HG03460 (cell line): ENCODE measurements at regions not wholly inside any gene's neighbourhood (a gene's known extent, or its start where the extent isn't known, plus 50 kb on each side); places are given as distances from the start of the nearest gene placed in this dataset.

ENCODE experiments used
- ATAC-seq: cut with Tn5 transposase; IDR thresholded peaks from one replicate; pipeline ENCODE4 v1.9.1; 2021; ENCODE audit not compliant: unreplicated experiment

DNA sequence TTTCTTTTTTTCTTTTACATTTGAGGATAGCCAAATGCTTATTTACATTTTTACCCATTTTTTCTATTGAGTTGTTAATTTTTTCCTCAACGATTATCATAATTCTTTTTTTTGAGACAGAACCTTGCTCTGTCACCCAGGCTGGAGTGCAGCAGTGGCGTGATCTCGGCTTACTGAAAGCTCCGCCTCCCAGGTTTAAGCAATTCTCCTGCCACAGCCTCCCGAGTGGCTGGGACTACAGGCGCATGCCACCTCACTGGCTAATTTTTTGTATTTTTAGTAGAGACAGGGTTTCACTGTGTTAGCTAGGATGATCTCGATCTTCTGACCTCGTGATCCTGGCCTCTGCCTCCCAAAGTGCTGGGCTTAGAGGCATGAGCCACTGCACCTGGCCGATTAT, 208.7 kb downstream of the LIG4 start:
- no peak for ATAC-seq

DNA sequence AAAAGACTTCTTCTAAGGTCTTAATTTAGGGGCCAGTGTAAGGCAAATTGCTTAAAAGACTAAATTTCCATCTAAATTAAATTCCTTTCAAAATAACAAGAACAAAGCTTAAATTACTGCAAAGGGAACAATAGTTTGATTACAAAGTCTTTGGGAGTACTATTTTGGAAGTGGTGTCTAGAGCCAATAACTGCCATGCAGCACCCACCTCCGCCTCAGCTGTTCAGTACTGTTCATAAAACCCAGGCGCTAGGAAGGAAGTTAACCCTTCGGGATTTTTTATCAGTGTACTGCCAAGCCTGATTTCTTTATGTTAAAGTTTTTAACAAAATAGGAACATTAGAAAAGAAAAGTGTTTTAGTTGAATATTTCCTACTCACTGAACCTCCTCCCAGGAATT, 210.1 kb downstream of the LIG4 start:
- ATAC-seq = no peak

DNA sequence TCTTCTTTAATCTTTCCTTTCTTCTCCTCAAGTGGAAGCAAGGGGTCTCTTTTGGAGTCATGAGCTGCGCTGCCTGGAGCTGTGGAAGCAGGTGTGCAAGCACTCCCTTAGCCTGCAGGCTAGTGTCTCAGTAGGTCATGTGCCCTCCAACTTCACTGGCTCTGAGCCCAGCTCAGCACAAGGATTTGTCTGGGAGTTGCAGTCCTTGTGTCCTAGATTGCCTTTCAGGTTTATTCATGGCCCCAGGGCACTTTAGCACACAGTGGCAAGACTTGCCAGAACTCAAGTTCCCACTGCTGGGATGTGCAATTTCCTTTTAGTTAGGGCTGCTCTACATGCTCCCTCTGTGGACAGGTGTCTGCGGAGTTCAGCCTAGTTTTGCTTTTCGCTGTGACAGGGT, 211.7 kb downstream of the LIG4 start:
- ATAC-seq = no peak

DNA sequence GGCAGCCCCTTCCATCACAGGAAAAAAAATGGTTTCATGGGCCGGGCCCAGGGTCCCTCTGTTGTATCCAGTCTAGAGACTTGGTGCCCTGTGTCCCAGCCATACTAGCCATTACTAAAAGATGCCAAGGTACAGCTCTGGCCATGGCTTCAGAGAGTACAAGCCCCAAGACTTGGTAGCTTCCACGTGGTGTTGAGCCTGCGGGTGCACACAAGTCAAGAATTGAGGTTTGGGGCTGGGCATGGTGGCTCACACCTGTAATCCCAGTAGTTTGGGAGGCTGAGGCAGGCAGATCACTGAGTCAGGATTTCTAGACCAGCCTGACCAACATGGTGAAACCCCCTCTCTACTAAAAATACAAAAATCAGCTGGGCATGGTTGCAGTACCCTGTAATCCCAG, 214.3 kb downstream of the LIG4 start:
- no peak for ATAC-seq

DNA sequence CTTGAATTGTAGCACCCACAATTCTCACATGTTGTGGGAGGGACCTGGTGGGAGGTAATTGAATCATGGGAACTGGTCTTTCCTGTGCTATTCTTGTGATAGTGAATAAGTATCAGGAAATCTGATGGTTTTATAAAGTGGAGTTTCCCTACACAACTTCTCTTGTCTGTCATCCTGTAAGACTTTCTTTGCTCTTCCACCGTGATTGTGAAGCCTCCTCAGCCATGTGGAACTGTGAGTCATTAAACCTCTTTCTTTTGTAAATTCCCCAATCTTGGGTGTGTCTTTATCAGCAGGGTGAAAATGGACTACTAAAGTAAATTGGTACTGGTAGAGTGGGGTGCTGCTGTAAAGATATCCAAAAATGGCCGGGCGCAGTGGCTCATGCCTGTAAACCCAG, 215.6 kb downstream of the LIG4 start:
- no peak for ATAC-seq

DNA sequence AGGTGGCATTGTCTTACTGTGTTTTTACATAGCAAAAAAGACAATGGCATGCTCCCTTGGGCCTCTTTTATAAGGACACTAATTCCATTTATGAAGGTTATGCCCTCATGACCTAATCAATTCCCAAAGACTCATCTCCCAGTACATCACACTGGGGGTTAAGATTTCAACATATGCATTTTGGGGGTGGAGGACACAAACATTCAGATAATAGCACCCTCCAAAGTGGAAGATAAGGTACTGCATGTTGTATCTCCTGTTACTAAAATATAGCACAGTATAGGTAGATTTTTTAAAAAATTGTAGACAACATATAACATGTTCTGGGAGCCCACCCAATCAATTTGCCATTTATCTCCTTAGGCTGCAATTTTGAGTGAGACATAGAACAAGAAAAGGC, 221.2 kb downstream of the LIG4 start:
- no peak for ATAC-seq

DNA sequence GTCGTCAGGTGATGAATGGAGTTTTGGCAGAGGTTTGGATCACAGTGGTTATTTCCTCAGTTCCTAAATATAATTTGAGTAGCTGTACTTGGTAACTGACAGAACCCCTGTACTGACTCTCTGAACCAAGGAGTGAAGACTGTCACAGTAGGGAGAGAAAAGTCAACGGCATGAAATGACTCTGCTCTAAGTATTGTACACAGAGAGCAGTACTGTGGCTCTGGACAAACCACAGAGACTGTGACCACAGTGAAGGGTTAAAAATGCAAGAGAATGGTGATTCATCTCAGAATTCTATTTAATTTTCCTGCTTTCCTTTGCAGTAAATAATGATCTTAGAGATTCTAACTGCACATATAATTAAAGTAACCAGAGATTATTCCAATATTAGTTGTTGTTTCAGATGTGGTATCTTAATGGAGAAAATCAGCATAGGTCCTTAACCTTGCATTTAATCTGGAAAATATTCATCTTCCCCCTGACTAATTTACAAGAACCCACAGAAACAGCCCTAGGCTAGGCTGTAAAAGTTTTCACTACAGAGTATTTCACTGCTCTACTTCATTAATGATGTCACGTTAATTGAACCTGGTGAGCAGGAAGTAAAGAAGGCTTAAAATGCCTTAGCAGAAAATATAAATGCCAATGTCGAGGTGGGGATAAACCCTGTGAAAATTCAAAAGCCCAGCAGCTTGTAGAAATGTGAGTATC, 221.9 kb downstream of the LIG4 start:
- peak; percentile 71 for ATAC-seq

DNA sequence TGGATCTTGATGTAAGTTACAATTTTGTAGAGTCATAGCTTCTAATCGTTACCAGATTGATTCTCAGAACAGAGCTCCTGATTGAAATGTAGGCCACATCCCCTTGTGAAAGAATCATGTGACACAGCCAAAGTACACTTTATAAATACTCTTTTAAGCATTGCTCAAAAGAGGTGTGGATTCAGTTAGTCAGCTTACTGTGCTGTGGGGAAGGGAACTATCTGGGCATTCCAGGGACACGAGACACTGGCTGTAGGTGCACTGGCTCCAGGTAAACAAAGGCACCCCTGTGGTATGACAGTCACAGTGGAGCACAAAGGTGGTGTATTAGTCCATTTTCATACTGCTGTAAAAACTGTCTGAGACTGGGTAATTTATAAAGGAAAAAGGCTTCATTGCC, 222.8 kb downstream of the LIG4 start:
- no peak for ATAC-seq

DNA sequence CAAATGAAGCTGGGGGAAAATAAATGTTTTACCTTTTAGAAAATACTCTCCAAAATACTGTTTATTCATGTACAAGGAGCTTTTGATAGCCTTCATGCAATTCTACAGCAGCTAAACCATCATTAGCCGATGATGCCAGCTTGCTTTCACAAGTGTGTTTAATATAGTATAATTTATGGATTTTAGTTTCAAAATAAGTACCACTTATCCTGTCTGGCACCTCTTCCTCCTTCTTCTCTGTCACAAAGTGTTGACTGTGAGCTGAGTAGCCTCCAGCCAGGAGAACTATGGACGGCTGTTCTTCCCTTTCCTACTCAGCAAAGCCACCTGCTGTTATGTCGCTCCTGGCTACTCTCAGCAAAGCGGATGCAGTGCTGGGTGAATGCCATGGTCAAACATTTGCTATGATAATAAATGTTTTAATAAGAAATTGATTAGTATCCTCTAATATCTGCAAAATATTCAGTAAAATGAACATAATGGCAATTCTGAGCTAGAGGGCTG, 238.2 kb downstream of the LIG4 start:
- no peak for ATAC-seq

DNA sequence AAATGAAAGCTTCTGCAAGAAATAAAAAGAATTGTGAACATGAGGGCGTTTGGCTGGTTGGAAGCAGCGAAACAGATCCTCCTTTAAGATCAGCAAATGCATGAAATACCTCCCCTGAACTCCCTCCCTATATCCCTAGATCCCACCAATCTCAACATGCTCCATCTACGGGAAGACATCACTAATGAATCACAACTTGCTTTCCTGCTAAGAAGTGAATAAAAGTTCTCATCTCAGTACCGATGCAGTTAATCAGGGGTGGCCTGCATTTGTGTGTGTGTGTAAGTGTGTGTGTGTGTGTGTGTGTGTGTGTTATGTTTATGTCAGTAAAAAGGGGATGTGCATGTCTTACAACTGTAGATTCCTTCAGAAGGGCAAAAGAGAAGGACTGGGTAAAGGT, 238.7 kb downstream of the LIG4 start:
- ATAC-seq = no peak

DNA sequence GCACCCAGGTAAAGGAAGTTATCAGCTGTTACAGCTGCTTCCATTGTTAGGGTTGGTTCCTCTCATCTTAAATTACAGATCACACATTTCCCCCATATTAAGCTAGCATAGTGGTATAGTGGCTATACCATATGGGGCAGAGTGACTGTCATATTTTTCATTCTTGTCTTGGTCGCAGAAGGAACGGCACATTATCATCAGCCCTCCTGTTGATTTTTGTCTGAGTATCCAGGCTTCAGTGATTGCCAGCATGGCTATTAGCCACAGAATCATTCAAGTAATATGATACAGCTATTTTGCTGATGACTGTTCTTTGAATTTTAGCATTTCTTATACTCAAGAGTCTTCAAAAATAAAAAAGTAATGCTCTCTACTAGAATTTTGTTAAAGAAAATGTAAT, 240.9 kb downstream of the LIG4 start:
- ATAC-seq = no peak

DNA sequence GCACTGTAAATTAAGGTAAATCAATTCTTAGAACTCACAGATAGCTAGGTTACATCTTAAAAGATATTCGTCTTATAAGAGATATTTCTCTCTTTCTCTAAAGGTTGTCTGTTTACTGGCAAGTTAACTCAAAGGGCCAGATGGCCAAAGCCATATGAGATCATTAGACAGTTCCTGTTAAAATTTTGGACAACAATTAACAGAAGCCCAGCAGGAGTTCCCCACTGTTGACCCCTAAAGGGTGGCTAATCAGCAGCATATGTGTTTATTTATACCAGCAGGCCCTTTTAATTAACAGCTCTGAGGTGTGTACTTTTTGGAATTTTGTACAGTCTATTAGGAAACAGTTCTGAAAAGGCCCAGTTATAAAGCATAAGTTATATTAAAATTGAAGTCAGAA, 245.8 kb downstream of the LIG4 start:
- ATAC-seq = no peak

DNA sequence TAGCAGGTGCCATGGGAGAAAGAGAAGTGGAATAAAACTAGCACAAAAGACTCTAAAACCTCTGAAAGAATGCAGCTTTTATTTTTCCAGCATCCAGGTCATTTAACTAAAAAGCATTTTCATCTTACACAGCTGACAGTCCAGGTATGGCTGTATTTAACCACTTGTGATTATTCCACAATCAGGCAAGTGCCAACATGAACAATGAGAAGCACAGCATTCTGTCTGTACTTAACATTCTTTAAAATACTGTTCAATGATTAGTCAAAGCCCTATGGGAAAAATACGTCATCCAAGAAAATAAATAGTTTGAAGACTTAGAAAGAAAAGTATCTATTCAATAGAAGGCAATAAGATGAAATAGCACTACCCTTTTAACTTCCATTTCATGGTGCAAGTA, 246.9 kb downstream of the LIG4 start:
- ATAC-seq = no peak

DNA sequence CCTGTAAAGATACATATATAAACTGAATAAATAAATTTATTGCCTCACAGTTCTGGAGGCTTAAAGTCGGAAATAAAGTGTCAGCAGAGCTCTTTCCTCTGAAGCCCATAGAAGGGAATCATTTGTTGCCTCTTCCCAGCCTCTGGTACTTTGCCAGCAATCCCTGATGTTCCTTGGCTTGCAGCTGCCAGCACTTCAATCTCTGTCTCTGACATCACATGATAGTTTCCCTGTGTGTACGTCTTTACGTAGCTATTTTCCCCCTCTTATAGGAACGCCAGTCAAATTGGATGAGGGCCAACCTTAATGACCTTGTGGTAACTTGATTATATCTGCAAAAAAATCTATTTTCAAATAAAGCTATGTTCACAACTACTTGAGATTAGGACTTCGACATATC, 250.9 kb downstream of the LIG4 start:
- no peak for ATAC-seq

DNA sequence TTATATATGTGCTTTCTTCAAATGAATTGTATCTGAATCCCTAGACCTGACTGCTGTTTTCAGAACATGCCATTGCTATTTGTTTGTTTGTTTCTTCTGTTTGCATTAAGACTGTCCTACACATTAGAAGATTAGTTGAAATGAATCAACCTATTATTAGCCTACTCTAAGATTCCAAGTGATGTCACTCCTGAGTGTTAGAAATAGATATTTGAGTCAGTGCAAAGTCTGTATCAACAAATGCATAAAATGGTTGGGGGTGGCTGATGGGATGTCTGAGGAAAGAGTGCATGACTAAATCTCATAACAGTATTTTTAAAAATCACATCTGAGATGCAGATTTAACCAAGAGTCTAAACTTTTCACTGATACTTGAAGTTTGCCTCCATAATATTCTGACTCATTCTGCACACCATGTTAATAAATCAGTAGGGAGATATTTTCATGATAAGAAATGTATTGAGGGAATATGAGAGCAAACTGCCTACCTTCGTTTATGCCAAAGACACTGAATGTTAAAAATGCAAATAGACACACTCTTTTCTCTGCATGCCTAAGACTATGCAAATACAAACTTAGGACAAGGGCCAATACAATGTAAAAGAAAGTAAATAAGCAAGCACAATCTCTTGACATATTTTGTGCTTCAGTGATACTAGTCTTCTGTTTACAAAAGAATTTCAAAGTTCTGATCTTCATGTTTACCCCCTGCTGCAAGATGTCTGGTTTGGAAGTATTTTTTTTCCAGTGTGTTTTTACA, 253.3 kb downstream of the LIG4 start:
- ATAC-seq = no peak

DNA sequence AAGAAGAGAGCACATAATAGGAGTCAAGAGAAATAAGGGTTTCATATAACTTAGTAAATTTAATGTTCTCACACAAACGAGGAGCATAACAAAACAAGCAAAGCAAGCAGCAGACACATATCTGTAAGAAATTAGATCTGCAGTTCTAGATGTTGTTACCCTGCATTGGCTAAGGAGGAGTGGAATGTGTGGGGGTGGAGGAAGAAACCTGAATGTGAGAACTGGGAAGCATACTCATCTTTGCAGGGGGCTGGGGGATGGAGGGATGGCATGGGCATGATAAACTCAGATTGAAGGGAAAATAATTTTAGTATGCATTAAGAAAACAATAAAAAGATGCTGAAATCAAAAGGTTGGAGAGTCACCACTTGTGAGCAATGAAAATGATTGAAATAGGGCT, 255.0 kb downstream of the LIG4 start:
- ATAC-seq = no peak

DNA sequence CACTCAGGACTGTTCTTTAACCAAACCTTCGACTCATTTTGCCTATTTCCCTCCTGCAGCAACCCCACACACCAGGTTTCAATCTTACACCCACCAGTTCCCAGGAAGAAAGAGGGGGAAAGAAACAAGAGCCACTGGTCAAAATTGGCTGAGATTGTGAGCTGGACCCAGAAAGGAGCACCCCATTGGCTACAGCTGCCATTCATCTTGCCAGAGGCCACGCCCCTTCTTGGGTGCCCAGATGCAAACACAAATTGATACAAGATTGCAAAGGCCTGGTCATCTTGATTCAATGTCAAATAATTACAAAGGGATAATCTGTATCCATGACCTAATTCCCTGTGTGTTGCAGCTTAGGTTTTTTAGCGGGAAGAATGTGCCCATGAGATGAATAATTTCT, 258.4 kb downstream of the LIG4 start:
- ATAC-seq = no peak

DNA sequence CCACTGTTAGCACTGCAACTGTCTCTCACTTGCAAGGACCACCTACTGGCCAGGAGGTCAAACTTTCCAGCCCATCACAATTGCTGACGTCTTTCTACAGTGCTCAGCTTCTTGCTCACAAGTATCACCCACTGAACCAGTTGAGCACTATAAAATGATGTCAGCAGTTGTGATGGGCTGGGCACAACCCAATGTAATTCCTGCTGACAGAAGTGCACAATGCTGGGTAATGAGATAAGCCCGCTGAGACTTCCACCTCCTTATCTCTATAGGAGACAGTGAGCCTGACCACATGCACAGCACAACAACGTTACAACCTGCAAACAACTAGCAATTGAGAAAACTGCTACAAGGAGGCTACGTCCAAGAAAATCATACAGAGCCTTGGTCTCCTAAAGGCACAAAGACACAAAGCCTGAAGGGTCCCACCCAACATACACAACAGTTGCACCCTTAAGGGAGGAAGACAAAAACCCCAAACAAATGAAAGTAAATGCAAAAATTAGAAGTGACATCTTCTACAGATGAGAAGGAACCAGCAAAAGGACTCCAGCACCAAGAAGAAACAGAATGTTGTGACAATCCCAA, 273.2 kb downstream of the LIG4 start:
- ATAC-seq = no peak

DNA sequence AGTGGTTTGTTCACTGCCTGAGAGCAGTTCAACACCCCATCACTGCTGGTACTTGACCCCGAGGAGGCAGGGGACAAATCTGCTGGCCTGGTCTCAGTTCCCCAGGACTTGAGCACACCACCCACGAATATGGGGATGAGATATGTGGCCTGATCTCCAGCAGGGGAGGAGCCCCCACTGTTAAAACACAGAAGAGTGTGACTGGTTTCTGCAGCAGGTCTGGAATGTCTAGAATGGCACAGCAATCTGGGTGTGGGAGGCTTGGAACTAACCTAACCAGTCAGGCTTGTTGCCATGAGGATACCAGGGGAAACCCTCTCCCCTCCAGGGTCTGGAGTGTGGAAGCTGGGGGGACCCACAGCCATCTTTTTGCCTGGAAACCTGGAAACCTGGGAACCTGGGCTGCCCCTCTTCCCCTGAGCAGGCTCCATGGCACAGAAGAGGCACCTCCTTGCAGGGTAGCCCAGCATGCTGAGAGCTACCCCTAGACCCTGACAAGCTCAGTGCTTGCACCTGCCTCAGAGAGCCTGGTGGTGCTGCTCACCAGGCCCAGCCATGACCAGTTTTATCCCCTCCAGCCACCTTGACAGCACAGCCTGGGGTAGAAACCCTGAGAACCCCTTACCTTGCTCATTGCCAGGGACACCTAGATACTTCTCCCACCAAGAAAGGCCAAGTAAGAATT, 273.8 kb downstream of the LIG4 start:
- ATAC-seq = no peak

DNA sequence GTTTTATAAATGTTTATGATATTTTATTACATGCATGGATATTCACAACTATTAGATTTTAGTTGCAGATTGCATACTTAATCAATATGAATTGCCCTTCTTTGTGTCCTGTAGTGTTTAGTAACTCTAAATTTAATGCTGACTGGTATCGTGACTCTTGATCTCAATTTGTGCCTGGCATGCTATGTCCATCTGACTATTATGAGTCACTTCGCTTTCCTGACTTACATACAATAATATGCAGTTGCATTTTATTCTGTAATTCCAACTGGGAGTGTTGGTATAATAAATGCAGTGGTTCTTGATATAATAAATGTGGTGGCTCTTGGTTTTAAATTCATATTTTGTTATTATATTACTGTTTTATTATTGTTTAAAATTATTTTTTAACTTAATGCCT, 277.5 kb downstream of the LIG4 start:
- no peak for ATAC-seq

DNA sequence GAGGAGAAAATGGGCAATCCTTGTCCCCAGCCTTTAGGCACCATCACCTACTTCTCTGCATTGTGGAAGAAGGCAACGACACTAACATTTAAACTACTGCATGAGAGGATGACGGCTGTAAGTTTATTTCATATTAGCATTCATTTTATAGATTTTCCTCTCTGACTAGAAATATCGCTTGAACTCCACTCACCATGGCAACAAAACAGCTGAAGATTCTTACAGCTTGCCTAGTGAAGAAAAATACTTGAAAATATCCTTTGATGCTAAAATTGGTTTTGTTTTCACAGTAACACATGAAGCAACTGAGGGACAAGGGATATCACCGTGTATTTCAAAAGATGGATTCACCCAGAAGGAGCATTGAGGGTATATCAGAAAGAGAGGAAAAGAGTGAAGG, 284.3 kb downstream of the LIG4 start:
- ATAC-seq = no peak

DNA sequence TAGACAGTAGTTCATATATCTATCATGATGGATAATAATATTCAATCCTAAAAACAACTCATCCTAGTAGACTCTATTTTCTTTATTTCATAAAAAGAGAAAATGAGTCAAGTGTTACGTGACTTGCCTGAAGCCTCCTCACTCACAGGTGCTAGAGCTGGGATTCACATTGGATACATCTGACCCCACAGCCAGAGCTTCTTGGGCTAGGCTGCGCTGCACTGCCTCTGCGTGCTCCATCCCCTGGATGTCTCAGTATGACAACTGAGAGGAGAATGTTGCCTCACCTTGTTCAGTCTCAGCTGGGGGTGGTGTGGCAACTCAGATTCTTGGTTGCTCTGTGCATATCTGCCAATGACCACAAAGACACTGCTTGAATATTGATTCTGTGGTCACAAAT, 286.6 kb downstream of the LIG4 start:
- no peak for ATAC-seq
